ENCODE measurements at regions not wholly inside any gene's neighbourhood (a gene's known extent, or its start where the extent isn't known, plus 50 kb on each side); places are given as distances from the start of the nearest gene placed in this dataset.

DNA sequence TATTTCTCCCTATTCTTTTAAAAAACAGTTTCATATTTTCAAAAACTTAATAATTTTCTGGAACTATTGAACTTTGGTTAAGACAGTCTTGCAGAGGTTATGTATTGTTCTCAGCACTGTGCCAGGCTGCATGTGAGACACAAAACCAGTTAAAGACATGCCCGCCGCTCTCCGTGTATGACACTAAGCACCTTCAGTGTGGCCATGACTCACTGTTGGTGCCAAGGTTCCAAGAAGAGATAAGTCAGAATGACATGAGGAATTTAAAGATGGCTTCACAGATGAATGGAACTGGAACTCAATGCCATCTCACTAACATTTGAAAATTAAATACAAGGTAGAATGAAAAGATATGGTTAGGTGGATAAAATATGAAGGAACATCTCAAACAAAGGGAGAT lies 525.5 kb upstream of the ZFP42 start:
- no peak overlapping the region for H3K27ac ChIP-seq
- no peaks in the 10 kb centered on the region for H3K4me1 ChIP-seq
- no peaks in the 10 kb centered on the region for H3K36me3 ChIP-seq (ENCODE audit: insufficient read depth in 1 of 2, low read depth in 1 of 2)
- 73 to 81% (median 79%) methylated on average over 3 of the region's 3 CpGs for WGBS, 3 donors
- TF ChIP-seq, protein P1, sequence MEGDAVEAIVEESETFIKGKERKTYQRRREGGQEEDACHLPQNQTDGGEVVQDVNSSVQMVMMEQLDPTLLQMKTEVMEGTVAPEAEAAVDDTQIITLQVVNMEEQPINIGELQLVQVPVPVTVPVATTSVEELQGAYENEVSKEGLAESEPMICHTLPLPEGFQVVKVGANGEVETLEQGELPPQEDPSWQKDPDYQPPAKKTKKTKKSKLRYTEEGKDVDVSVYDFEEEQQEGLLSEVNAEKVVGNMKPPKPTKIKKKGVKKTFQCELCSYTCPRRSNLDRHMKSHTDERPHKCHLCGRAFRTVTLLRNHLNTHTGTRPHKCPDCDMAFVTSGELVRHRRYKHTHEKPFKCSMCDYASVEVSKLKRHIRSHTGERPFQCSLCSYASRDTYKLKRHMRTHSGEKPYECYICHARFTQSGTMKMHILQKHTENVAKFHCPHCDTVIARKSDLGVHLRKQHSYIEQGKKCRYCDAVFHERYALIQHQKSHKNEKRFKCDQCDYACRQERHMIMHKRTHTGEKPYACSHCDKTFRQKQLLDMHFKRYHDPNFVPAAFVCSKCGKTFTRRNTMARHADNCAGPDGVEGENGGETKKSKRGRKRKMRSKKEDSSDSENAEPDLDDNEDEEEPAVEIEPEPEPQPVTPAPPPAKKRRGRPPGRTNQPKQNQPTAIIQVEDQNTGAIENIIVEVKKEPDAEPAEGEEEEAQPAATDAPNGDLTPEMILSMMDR (IDR thresholded peaks at IDR 0.05): no peak
- DNase-seq (no peak), ATAC-seq (no peak)
- no peaks in the 10 kb centered on the region for H3K9me3 ChIP-seq
- intact Hi-C loops (cut with DNase I): no loop called here
- H3K27me3 ChIP-seq (ENCODE audit: insufficient read depth in 3 of 3, low read length in 2 of 3): no peaks in the 10 kb centered on the region
- no peak overlapping the region for H3K4me3 ChIP-seq

DNA sequence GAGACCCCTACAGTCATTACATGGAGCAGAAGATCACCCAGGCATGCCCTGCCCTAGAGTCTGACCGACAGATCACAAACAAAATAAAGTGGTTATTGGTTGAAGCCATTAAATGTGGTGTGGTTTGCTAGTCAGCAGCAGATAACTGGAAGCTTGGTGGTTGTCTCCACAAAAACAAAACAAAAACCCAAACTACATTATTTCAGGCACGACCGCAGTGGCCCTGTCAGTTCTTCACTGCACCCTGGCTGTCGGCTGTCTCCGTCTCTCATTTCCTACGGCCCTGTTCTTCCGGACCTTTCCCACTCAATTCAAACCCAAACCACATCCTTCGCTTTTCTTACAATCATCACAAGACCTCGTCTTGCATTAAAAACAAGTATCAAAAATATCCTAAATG lies 521.3 kb upstream of the ZFP42 start:
- WGBS, 3 donors: 78 to 86% (median 84%) methylated on average over 9 of the region's 9 CpGs
- Histone ChIP-seq H3K4me3 (no peak overlapping the region), H3K36me3 (ENCODE audit: insufficient read depth in 1 of 2, low read depth in 1 of 2) (no peaks in the 10 kb centered on the region), H3K4me1 (no peaks in the 10 kb centered on the region), H3K27ac (no peak overlapping the region), H3K9me3 (no peaks in the 10 kb centered on the region), H3K27me3 (ENCODE audit: insufficient read depth in 3 of 3, low read length in 2 of 3) (no peaks in the 10 kb centered on the region)
- DNase-seq (no peak), ATAC-seq (no peak)
- intact Hi-C loops (cut with DNase I): no loop called here
- TF ChIP-seq, protein P1 (IDR thresholded peaks at IDR 0.05): no peak

DNA sequence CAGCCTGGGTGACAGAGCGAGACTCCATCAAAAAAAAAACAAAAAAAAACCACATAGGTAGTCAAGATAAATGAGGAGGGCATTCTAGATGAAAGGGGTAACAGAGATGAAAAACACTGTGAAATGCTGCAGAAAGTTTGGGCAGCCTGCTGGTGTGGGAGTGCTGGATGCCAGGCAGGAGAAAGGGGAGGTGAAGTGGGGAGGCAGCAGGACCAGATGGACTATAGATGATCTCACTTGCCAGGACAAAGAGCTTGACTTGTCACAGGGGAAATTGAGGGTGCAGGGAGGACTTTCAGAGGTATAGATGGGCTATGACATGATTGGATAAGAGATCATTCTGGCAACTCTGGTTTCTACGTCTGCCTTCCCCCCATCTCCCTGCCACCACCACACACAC lies 519.7 kb upstream of the ZFP42 start:
- no peaks in the 10 kb centered on the region for H3K4me1 ChIP-seq
- H3K4me3 ChIP-seq: no peak overlapping the region
- TF ChIP-seq, protein P1 (IDR thresholded peaks at IDR 0.05): no peak
- intact Hi-C loops (cut with DNase I): no loop called here
- DNase-seq: no peak
- H3K27ac ChIP-seq: no peak overlapping the region
- WGBS, 3 donors: 90 to 97% (median 97%) methylated on average over 2 of the region's 2 CpGs
- no peaks in the 10 kb centered on the region for H3K9me3 ChIP-seq
- no peaks in the 10 kb centered on the region for H3K27me3 ChIP-seq (ENCODE audit: insufficient read depth in 3 of 3, low read length in 2 of 3)
- no peak for ATAC-seq
- no peaks in the 10 kb centered on the region for H3K36me3 ChIP-seq (ENCODE audit: insufficient read depth in 1 of 2, low read depth in 1 of 2)

DNA sequence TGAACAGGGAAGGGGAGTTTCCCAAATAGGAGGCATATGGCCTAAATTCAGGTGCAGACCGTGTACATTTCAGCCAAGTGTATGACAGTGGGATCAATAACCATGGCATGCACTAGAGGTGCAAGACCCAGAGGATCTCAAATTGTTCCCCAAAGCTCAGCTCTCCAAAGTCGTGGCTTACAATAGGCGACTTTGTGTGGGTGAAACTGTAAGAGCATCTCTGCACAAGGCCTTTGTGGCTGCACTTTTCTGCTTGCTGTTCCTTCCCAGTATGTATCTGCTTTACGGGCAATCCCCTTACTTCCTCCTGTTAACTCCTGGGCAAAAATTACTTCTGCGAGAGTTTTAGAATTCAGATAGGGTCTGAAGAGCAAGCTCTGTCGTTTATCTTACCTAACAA lies 518.3 kb upstream of the ZFP42 start:
- Histone ChIP-seq H3K4me1 (no peaks in the 10 kb centered on the region), H3K9me3 (no peaks in the 10 kb centered on the region), H3K36me3 (ENCODE audit: insufficient read depth in 1 of 2, low read depth in 1 of 2) (no peaks in the 10 kb centered on the region), H3K27ac (no peak overlapping the region), H3K27me3 (ENCODE audit: insufficient read depth in 3 of 3, low read length in 2 of 3) (no peaks in the 10 kb centered on the region), H3K4me3 (no peak overlapping the region)
- WGBS, 3 donors: 72 to 75% (median 74%) methylated on average over 6 of the region's 6 CpGs
- intact Hi-C loops (cut with DNase I): no loop called here
- no peak for DNase-seq
- ATAC-seq: no peak
- TF ChIP-seq, protein P1 (IDR thresholded peaks at IDR 0.05): no peak

DNA sequence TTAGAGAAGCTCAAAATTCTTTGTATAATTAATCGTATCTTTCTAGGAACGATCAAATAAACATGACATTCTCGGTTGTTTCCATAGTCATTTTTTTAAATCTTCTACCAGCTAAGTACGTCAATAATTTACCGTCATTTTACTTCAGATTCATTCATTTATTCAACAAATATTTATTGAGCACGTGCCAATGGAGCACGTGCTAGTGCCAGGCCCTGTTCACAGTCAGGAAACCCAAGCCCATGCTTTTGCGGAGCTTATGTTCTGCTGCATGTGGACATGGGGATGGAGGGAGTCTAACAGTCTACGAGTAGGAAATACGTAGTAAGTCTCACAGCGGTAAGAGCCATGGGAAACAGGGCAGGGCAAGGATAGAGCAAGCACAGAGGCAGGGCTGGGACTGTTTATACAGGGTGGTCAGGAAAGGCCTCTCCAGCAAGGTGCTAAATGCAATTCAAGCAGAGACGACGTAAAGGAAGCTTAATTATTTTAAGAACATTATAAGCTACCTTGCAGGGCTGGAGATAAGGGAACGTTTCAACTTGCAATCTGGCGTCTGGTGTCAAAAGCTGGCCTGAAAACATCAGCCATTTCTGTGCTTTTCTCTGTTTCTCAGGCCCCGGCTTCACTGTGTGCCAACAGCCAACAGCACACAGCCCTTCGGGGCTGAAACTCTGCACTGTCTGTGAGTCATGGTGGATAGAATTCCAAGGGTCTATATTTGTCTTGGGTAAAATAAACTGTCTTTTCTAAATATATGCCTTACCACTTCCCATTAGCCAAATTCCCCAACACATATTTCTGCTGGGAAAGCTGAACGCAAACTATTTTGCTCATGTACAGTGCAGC lies 517.1 kb upstream of the ZFP42 start:
- TF ChIP-seq, protein P1 (IDR thresholded peaks at IDR 0.05): no peak
- no peaks in the 10 kb centered on the region for H3K27me3 ChIP-seq (ENCODE audit: insufficient read depth in 3 of 3, low read length in 2 of 3)
- no peak overlapping the region for H3K27ac ChIP-seq
- DNase-seq (no peak), ATAC-seq (no peak)
- no peaks in the 10 kb centered on the region for H3K9me3 ChIP-seq
- no peaks in the 10 kb centered on the region for H3K4me1 ChIP-seq
- no peaks in the 10 kb centered on the region for H3K36me3 ChIP-seq (ENCODE audit: insufficient read depth in 1 of 2, low read depth in 1 of 2)
- WGBS, 3 donors: 48 to 52% (median 49%) methylated on average over 18 of the region's 18 CpGs
- intact Hi-C loops (cut with DNase I): no loop called here
- no peak overlapping the region for H3K4me3 ChIP-seq

All from psoas muscle (tissue), 7 donors.